H1 (cell line): ENCODE measurements at regions not wholly inside any gene's neighbourhood (a gene's known extent, or its start where the extent isn't known, plus 50 kb on each side); places are given as distances from the start of the nearest gene placed in this dataset.

Experiments
- CTBP2 ChIP-seq: IDR thresholded peaks from 2 replicates; pipeline ENCODE4 v1.7.0; 2011; ENCODE audit warnings: borderline replicate concordance, mild to moderate bottlenecking, moderate library complexity, mixed read lengths, low read length; ENCODE audit not compliant: insufficient read depth, insufficient read length
- JUN ChIP-seq: IDR thresholded peaks from 2 replicates; pipeline ENCODE4 v1.6.1; 2011; ENCODE audit warnings: low read depth, mild to moderate bottlenecking, improper control_type of control experiment, low read length
- RAD21 ChIP-seq, 2 experiments: IDR thresholded peaks in 1 of 2; conservative IDR thresholded peaks in 1 of 2; 2 replicates each; pipeline ENCODE4 v1.6.1; 2011; ENCODE audit warnings: low read depth in 2 of 2, low read length in 2 of 2, improper control_type of control experiment in 1 of 2, inconsistent platforms in 1 of 2, mild to moderate bottlenecking in 1 of 2, moderate library complexity in 1 of 2
- SIRT6 ChIP-seq: IDR thresholded peaks from one replicate; pipeline ENCODE4 v1.7.1; 2012; ENCODE audit warnings: low read length, inconsistent platforms
- SRF ChIP-seq: IDR thresholded peaks from 2 replicates; pipeline ENCODE4 v1.6.1; 2011; ENCODE audit warnings: mild to moderate bottlenecking, low read depth, low read length, moderate library complexity

DNA sequence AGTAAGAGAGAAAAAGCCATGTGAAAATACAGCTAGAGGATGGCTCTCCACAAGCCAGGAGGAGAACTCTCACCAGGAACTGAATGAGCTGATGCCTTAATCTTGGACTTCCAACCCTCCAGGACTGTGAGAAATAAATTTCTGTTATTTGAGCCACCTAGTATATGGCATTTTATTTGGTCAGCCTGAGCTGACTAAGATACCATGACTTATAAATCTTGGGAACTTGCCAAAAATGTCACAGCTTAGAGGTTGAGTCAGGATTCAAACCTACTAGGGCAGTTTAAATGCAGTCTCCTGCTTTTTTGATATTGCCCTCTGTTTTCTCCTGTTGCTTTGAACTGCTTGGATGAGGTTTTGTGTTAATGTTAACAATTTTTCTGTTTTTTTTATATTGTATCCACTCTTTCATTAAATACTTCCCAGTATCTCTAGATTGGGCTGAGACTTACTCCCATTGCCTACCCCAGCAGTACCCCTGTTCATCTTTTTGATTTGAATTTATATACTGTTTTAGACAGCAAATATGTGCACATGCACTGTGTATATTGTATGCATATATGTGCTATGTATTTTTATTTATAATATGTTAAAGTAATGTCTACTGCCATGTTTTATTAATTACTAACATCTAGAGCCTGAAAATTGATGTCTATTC, 1223.2 kb downstream of the OTOL1 start (continued):
- TF ChIP-seq SRF (no peak), JUN (no peak), SIRT6 (no peak), RAD21 (IDR thresholded peaks at IDR 0.05 in 1 of 2, conservative IDR thresholded peaks at IDR 0.05 in 1 of 2; ENCODE audit: low read depth in 2 of 2, low read length in 2 of 2) (no peak), CTBP2 (no peak)
